ENCODE measurements at regions not wholly inside any gene's neighbourhood (a gene's known extent, or its start where the extent isn't known, plus 50 kb on each side); places are given as distances from the start of the nearest gene placed in this dataset.

DNA sequence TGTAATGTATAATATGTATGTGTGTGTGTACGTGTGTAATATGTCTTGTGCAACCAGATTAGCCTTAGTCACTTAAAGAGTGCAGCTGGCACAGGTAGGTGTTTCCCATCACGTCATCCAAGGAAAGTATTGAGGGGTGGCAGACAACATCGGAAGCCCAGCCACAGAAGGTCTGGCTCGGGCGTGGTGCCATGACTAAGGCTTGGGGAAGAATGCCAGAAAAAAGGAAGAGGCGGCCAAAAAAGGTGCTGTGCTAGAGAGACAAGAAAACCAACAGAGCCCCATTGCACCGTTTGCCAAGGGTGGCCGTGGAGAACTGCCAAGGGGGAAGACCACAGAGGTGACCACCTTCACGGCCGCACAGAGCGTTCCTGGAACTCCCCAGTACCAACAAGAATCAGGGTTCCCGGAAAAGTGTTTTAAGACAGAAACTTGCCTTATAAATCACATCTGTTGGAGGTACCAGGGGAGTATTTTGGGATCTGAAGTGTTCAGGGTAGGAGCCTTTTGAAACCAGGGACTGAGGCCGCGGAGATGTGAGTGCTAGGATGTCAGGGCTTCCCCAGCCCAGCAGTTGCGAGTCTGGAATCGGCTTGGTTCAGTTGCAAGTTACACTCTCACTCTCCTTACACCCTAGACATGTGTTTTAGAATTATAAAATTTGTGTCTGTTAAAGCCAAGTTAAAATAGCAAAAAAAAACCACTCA lies 131.2 kb upstream of the DYRK2 start:
- no peaks in the 10 kb centered on the region for H3K27me3 Mint-ChIP-seq (ENCODE audit: low read depth)
- no peaks in the 10 kb centered on the region for H3K36me3 Mint-ChIP-seq
- H3K9me3 Mint-ChIP-seq = no peaks in the 10 kb centered on the region
- no peak for DNase-seq (ENCODE audit: low spot score in 2 of 2, unreplicated experiment in 2 of 2)
- no peak overlapping the region for H3K4me3 Mint-ChIP-seq
- TF ChIP-seq, protein P1, sequence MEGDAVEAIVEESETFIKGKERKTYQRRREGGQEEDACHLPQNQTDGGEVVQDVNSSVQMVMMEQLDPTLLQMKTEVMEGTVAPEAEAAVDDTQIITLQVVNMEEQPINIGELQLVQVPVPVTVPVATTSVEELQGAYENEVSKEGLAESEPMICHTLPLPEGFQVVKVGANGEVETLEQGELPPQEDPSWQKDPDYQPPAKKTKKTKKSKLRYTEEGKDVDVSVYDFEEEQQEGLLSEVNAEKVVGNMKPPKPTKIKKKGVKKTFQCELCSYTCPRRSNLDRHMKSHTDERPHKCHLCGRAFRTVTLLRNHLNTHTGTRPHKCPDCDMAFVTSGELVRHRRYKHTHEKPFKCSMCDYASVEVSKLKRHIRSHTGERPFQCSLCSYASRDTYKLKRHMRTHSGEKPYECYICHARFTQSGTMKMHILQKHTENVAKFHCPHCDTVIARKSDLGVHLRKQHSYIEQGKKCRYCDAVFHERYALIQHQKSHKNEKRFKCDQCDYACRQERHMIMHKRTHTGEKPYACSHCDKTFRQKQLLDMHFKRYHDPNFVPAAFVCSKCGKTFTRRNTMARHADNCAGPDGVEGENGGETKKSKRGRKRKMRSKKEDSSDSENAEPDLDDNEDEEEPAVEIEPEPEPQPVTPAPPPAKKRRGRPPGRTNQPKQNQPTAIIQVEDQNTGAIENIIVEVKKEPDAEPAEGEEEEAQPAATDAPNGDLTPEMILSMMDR (IDR thresholded peaks at IDR 0.05; ENCODE audit: unreplicated experiment) = no peak
- H3K4me1 Mint-ChIP-seq = peaks cover 50% of the 10 kb centered on the region
- no peak overlapping the region for H3K27ac Mint-ChIP-seq

DNA sequence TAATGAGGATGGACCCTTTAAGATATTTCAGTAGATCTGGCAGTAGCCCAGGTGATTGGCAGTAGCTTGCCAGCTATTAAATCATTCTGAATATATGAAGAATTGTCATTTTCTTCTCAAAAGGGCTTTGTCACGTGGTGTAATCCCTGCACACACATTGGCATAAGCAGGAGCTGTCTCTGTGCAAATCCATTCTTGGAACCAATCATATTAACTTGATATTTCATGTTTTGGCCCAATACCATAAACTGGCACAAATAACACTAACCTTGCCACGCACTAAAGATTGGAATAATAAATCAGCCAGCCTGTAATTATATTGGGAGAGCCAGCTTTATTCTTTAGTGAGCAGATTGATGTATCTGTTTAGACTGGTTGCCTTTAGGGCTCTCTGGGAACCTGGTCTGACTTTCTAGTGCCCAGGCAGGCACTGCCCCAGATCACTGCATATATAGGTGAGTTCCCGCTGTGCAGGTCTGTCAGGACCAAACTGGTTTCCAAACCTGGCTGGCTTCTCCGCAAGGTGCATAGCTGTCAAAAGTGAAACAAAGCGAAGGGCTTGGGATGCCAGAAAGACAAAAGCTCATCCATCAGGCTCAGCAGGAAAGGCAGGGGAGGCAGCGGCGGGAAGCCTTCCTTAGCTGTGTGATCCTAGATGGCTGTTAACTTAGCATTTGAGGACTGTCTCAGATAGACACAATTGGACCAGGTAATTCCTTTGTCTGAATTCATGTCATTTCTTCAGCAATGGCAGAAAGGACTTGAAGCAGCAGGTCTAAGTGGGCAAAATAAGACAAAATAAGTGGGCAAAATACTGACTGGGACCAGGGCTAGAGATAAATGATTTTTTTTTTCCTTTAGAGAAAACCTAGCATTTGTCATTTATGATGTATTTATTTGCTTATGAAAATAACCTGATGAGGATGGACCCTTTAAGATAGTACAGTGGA lies 128.8 kb upstream of the DYRK2 start:
- DNase-seq (ENCODE audit: low spot score in 2 of 2, unreplicated experiment in 2 of 2) = peak in 1 of 2 experiments; percentile 21
- no peak overlapping the region for H3K4me3 Mint-ChIP-seq
- H3K36me3 Mint-ChIP-seq = no peaks in the 10 kb centered on the region
- no peak overlapping the region for H3K27ac Mint-ChIP-seq
- H3K27me3 Mint-ChIP-seq (ENCODE audit: low read depth) = no peaks in the 10 kb centered on the region
- no peaks in the 10 kb centered on the region for H3K9me3 Mint-ChIP-seq
- TF ChIP-seq, protein P1 (IDR thresholded peaks at IDR 0.05; ENCODE audit: unreplicated experiment) = no peak
- H3K4me1 Mint-ChIP-seq = peaks cover 45% of the 10 kb centered on the region

DNA sequence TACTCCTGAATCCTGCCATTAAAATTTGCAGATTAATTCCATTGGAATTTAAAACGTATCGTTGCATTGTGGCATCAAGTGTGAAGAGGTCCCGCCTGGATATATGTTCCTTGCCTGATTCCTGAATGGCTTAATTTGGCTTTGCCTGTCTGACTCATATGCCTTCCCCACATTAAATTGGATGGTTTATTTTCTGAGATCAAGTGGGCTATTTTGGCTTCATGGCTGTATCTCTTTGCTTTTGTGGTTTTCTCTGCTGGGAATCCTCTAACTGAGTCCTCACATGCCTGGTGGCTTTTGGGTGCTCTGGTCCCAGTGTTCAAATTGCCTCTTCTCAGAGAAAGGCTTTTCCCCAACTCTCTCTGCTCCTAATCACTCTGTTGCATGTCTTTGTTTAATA lies 127.9 kb upstream of the DYRK2 start:
- no peak for DNase-seq (ENCODE audit: low spot score in 2 of 2, unreplicated experiment in 2 of 2)
- Mint-ChIP-seq H3K4me1 (peaks cover 45% of the 10 kb centered on the region), H3K27ac (no peak overlapping the region), H3K36me3 (no peaks in the 10 kb centered on the region), H3K4me3 (no peak overlapping the region), H3K9me3 (no peaks in the 10 kb centered on the region), H3K27me3 (ENCODE audit: low read depth) (no peaks in the 10 kb centered on the region)
- TF ChIP-seq, protein P1 (IDR thresholded peaks at IDR 0.05; ENCODE audit: unreplicated experiment) = no peak

- no peaks in the 10 kb centered on the region for H3K9me3 Mint-ChIP-seq
- H3K4me3 Mint-ChIP-seq = no peak overlapping the region
- H3K27ac Mint-ChIP-seq = no peak overlapping the region
These were observed 126.3 kb upstream of the DYRK2 start for GRCh38 chr12:67522222-67522621.

GRCh38 chr12:67523538-67523937 lies 125.0 kb upstream of the DYRK2 start:
- Mint-ChIP-seq H3K36me3 (no peaks in the 10 kb centered on the region), H3K4me1 (peaks cover 47% of the 10 kb centered on the region), H3K9me3 (no peaks in the 10 kb centered on the region), H3K27ac (no peak overlapping the region), H3K4me3 (no peak overlapping the region), H3K27me3 (ENCODE audit: low read depth) (no peaks in the 10 kb centered on the region)
- no peak for DNase-seq (ENCODE audit: low spot score in 2 of 2, unreplicated experiment in 2 of 2)
- TF ChIP-seq, protein P1 (IDR thresholded peaks at IDR 0.05; ENCODE audit: unreplicated experiment) = no peak

More at GRCh38 chr12:67522222-67522621, 126.3 kb upstream of the DYRK2 start:
- TF ChIP-seq, protein P1 (IDR thresholded peaks at IDR 0.05; ENCODE audit: unreplicated experiment) = no peak
- DNase-seq (ENCODE audit: low spot score in 2 of 2, unreplicated experiment in 2 of 2) = no peak
- Mint-ChIP-seq H3K27me3 (ENCODE audit: low read depth) (no peaks in the 10 kb centered on the region), H3K4me1 (peaks cover 47% of the 10 kb centered on the region), H3K36me3 (no peaks in the 10 kb centered on the region)

All from mesothelial cell of epicardium (in vitro differentiated cells).